IMR-90 (cell line): ENCODE measurements at regions not wholly inside any gene's neighbourhood (a gene's known extent, or its start where the extent isn't known, plus 50 kb on each side); places are given as distances from the start of the nearest gene placed in this dataset.

ENCODE experiments used
- ATAC-seq: fragments of 200-7000 bp; cut with Tn5 transposase; 2 replicates; pipeline ENCODE4 v1.9.1; 2020; ENCODE audit warnings: low read depth, mild to moderate bottlenecking, moderate library complexity
- BruUV-seq: library from RNA; stranded (reverse); fragments of 400-500 nt; replicated peaks from 2 replicates; lab custom pipeline; 2021; lab: Mats Ljungman, UMichigan
- CTCF ChIA-PET: fragments of 300-600 bp; formaldehyde crosslinking; extraction: SDS; loops from one replicate; lab custom pipeline; 2021; ENCODE audit warnings: antibody characterized with exemption; lab: Yijun Ruan, JAX
- POLR2A ChIA-PET: fragments of 300-600 bp; sonication (Branson Sonifier 250); formaldehyde crosslinking; loops from one replicate; lab custom pipeline; 2022; ENCODE audit warnings: antibody characterized with exemption; ENCODE audit not compliant: unreplicated experiment; lab: Charles Lee
- DNase-seq: peaks from one replicate; pipeline ENCODE4 v3.0.0; 2013
- H2AFZ ChIP-seq: replicated peaks from 2 replicates; pipeline ENCODE3; 2013; ENCODE audit warnings: low read length, mild to moderate bottlenecking; ENCODE audit not compliant: poor library complexity
- H2AK5ac ChIP-seq: 2 replicates; pipeline ENCODE4 v1.6.1; 2013; ENCODE audit warnings: low read depth, low read length, inconsistent platforms
- H2AK9ac ChIP-seq: replicated peaks from 2 replicates; pipeline ENCODE3; 2013; ENCODE audit warnings: mild to moderate bottlenecking, low read depth, low read length, moderate library complexity; ENCODE audit not compliant: poor library complexity
- H2BK120ac ChIP-seq: 2 replicates; pipeline ENCODE4 v1.6.1; 2013; ENCODE audit warnings: low read depth, low read length, inconsistent platforms
- H2BK15ac ChIP-seq: 3 replicates; pipeline ENCODE4 v1.6.1; 2013; ENCODE audit warnings: low read depth, low read length, inconsistent platforms
- H2BK20ac ChIP-seq: 2 replicates; pipeline ENCODE4 v1.6.1; 2013; ENCODE audit warnings: low read depth, mild to moderate bottlenecking, inconsistent platforms, low read length, moderate library complexity
- H2BK5ac ChIP-seq: 2 replicates; pipeline ENCODE4 v1.6.1; 2013; ENCODE audit warnings: mild to moderate bottlenecking, low read depth, low read length, inconsistent platforms; ENCODE audit not compliant: poor library complexity, severe bottlenecking
- H3K14ac ChIP-seq: replicated peaks from 2 replicates; pipeline ENCODE4 v1.6.1; 2013; ENCODE audit warnings: low read depth, low read length, inconsistent platforms
- H3K18ac ChIP-seq: 2 replicates; pipeline ENCODE4 v1.6.1; 2013; ENCODE audit warnings: low read depth, low read length, control low read depth
- H3K23ac ChIP-seq: 2 replicates; pipeline ENCODE4 v1.6.1; 2013; ENCODE audit warnings: low read depth, low read length, inconsistent platforms
- H3K27ac ChIP-seq: 2 replicates; pipeline ENCODE4 v1.5.1; 2013; ENCODE audit warnings: mild to moderate bottlenecking, control low read depth, low read length; ENCODE audit not compliant: insufficient read depth
- H3K27me3 ChIP-seq: 2 replicates; pipeline ENCODE4 v1.6.1; 2013; ENCODE audit warnings: low read length; ENCODE audit not compliant: control insufficient read depth, insufficient read depth
- H3K36me3 ChIP-seq: 2 replicates; pipeline ENCODE4 v1.6.1; 2013; ENCODE audit warnings: low read length, mixed read lengths; ENCODE audit not compliant: control insufficient read depth, insufficient read depth
- H3K4ac ChIP-seq: 2 replicates; pipeline ENCODE4 v1.6.1; 2013; ENCODE audit warnings: low read depth, low read length, inconsistent platforms
- H3K4me1 ChIP-seq: 2 replicates; pipeline ENCODE4 v1.6.1; 2013; ENCODE audit warnings: low read length, mixed read lengths; ENCODE audit not compliant: control insufficient read depth, insufficient read depth
- H3K4me2 ChIP-seq: 2 replicates; pipeline ENCODE4 v1.6.1; 2013; ENCODE audit warnings: low read depth, mild to moderate bottlenecking, control low read depth, low read length, moderate library complexity
- H3K4me3 ChIP-seq: 2 replicates; pipeline ENCODE4 v1.5.1; 2013; ENCODE audit warnings: low read depth, mild to moderate bottlenecking, control low read depth, low read length, moderate library complexity; ENCODE audit not compliant: insufficient read depth
- H3K56ac ChIP-seq: 2 replicates; pipeline ENCODE4 v1.6.1; 2013; ENCODE audit warnings: low read length, inconsistent platforms; ENCODE audit not compliant: insufficient read depth; ENCODE audit errors: extremely low read depth
- H3K79me1 ChIP-seq, 2 experiments: 2 replicates each; pipeline ENCODE4 v1.6.1; 2013; ENCODE audit warnings: low read length in 2 of 2, inconsistent platforms in 1 of 2, low read depth in 1 of 2
- H3K9ac ChIP-seq: 2 replicates; pipeline ENCODE4 v1.6.1; 2013; ENCODE audit warnings: low read depth, low read length, control low read depth
- H3K9me1 ChIP-seq: 2 replicates; pipeline ENCODE4 v1.6.1; 2013; ENCODE audit warnings: low read length, inconsistent platforms; ENCODE audit not compliant: insufficient read depth
- H3K9me3 ChIP-seq: 2 replicates; pipeline ENCODE4 v1.6.1; 2013; ENCODE audit warnings: low read length; ENCODE audit not compliant: control insufficient read depth, insufficient read depth
- H4K20me1 ChIP-seq: 2 replicates; pipeline ENCODE4 v1.6.1; 2013; ENCODE audit warnings: low read length, inconsistent platforms; ENCODE audit not compliant: insufficient read depth
- H4K5ac ChIP-seq: 2 replicates; pipeline ENCODE4 v1.6.1; 2013; ENCODE audit warnings: mild to moderate bottlenecking, low read depth, low read length, control low read depth
- H4K8ac ChIP-seq, 2 experiments: 2 replicates each; pipeline ENCODE4 v1.6.1; 2013; ENCODE audit warnings: low read depth in 2 of 2, low read length in 2 of 2, control low read depth in 1 of 2, inconsistent platforms in 1 of 2
- H4K91ac ChIP-seq: 2 replicates; pipeline ENCODE4 v1.6.1; 2013; ENCODE audit warnings: low read depth, low read length, inconsistent platforms; ENCODE audit not compliant: insufficient read depth
- CEBPB ChIP-seq: IDR thresholded peaks from 2 replicates; pipeline ENCODE4 v1.6.1; 2012; ENCODE audit warnings: low read depth, low read length, improper control_type of control experiment
- MAFK ChIP-seq: IDR thresholded peaks from 2 replicates; pipeline ENCODE4 v1.6.1; 2012; ENCODE audit warnings: low read depth, low read length, improper control_type of control experiment
- MXI1 ChIP-seq: IDR thresholded peaks from 2 replicates; pipeline ENCODE4 v1.6.1; 2012; ENCODE audit warnings: low read depth, mild to moderate bottlenecking, low read length, moderate library complexity, borderline replicate concordance
- POLR2A ChIP-seq: IDR thresholded peaks from 2 replicates; pipeline ENCODE4 v1.6.1; 2012; ENCODE audit warnings: mild to moderate bottlenecking, low read depth, low read length
- RAD21 ChIP-seq: IDR thresholded peaks from 2 replicates; pipeline ENCODE4 v1.6.1; 2012; ENCODE audit warnings: low read length, improper control_type of control experiment
- RFX5 ChIP-seq: IDR thresholded peaks from 2 replicates; pipeline ENCODE4 v1.8.0; 2012; ENCODE audit warnings: low read depth, mild to moderate bottlenecking, low read length, moderate library complexity
- SMC3 ChIP-seq: fragments of 150-350 bp; IDR thresholded peaks from 2 replicates; pipeline ENCODE4 v1.6.1; 2016; ENCODE audit warnings: low read depth, mild to moderate bottlenecking, antibody characterized with exemption, low read length, moderate library complexity
- dilution Hi-C: fragments of 300-500 bp; cut with HindIII; formaldehyde crosslinking; loops from one replicate; pipeline ENCODE4 v1.14.3; 2018; ENCODE audit warnings: low sequenced_read_pairs; ENCODE audit not compliant: unreplicated experiment
- in situ Hi-C: fragments of 300-500 bp; cut with MboI; formaldehyde crosslinking; loops from 3 replicates; pipeline ENCODE4 v1.14.3; 2019; ENCODE audit warnings: low sequenced_read_pairs, inconsistent platforms, mixed read lengths
- intact Hi-C: fragments of 100-400 bp; cut with micrococcal nuclease; formaldehyde crosslinking; loops from 2 replicates; pipeline ENCODE4 v1.10.0; 2022
- TF ChIP-seq, protein P1 (sequence below): fragments of 150-350 bp; IDR thresholded peaks from 2 replicates; pipeline ENCODE4 v1.6.1; 2017; ENCODE audit warnings: mild to moderate bottlenecking, antibody characterized with exemption, low read length, low read depth

DNA sequence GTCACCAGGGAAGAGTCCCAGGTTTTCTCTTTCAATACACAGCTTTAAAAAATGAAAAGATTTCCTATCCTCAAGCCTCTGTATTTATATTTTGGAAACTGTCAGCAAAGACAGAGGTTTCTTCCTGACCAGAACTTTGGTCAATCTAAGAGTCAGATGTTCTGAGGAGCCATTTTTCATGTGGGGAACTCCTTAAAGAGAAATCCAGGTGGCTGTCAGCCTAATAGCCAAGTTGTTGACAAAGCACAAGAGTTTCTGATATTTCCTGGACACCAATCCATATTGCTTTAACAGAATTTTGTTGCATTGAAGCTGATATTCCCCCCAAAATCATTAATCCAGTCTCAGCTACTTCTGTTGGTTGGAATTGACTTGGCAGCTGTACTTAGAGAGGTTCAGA is 318.6 kb upstream of the NFIA start:
- Histone ChIP-seq H2BK20ac (no peak overlapping the region), H4K5ac (no peak overlapping the region), H3K36me3 (no peaks in the 10 kb centered on the region), H3K4me3 (no peak overlapping the region), H3K18ac (no peak overlapping the region), H3K56ac (no peak overlapping the region), H3K4ac (no peak overlapping the region), H4K8ac (no peak overlapping the region), H3K9me1 (no peaks in the 10 kb centered on the region), H3K9ac (no peak overlapping the region), H2AK5ac (no peak overlapping the region), H3K27ac (no peak overlapping the region), H3K27me3 (no peaks in the 10 kb centered on the region), H2BK15ac (no peak overlapping the region), H2AK9ac (no peak overlapping the region), H3K4me1 (no peaks in the 10 kb centered on the region), H3K79me1 (no peaks in the 10 kb centered on the region), H2AFZ (no peak overlapping the region), H3K9me3 (0 out of 2 replicates have a peak, but pooled peaks cover 2% of the 10 kb centered on the region), H3K4me2 (no peak overlapping the region), H2BK120ac (no peak overlapping the region), H4K20me1 (no peaks in the 10 kb centered on the region), H3K23ac (no peak overlapping the region), H4K91ac (no peak overlapping the region), H2BK5ac (no peak overlapping the region), H3K14ac (no peak overlapping the region)
- TF ChIP-seq RFX5 (no peak), MAFK (no peak), SMC3 (no peak), CEBPB (no peak), POLR2A (no peak), RAD21 (no peak), MXI1 (no peak)
- TF ChIP-seq, protein P1, sequence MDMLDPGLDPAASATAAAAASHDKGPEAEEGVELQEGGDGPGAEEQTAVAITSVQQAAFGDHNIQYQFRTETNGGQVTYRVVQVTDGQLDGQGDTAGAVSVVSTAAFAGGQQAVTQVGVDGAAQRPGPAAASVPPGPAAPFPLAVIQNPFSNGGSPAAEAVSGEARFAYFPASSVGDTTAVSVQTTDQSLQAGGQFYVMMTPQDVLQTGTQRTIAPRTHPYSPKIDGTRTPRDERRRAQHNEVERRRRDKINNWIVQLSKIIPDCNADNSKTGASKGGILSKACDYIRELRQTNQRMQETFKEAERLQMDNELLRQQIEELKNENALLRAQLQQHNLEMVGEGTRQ, result no peak
- intact Hi-C loops (no loop called here), in situ Hi-C loops (no loop called here), dilution Hi-C loops (no loop called here)
- BruUV-seq, result no TSS peak
- CTCF ChIA-PET, result interaction anchor here (0.6 to 0.7 kb wide), 2 partner anchors 279 to 605 kb away, joined by 4 to 5 read pairs; no protein-coding TSS in a partner anchor
- ATAC-seq (no peak), DNase-seq (no peak)
- POLR2A ChIA-PET, result interaction anchor here (0.6 kb wide), 1 partner anchor 52 kb away, joined by 9 read pairs; no protein-coding TSS in a partner anchor
